Liver (tissue), 8 donors: ENCODE measurements at regions not wholly inside any gene's neighbourhood (a gene's known extent, or its start where the extent isn't known, plus 50 kb on each side); places are given as distances from the start of the nearest gene placed in this dataset.

Experiments
- DNase-seq: peaks from one replicate; pipeline ENCODE4 v3.0.0-alpha.2; 2017; ENCODE audit warnings: low spot score
- H3K27ac ChIP-seq, 2 donors: one replicate each; pipeline ENCODE4 v1.7.0; 2013; ENCODE audit warnings: inconsistent platforms in 2 of 2, low read length in 2 of 2, control low read depth in 1 of 2, low read depth in 1 of 2, mild to moderate bottlenecking in 1 of 2
- H3K27me3 ChIP-seq, 4 donors: one replicate each; pipeline versions ENCODE4 v1.6.1 to v1.7.0; 2013; ENCODE audit warnings: low read length in 3 of 4, inconsistent platforms in 1 of 4, mild to moderate bottlenecking in 1 of 4, moderate library complexity in 1 of 4; ENCODE audit not compliant: control insufficient read depth in 4 of 4, insufficient read depth in 4 of 4
- H3K36me3 ChIP-seq, 4 donors: one replicate each; pipeline versions ENCODE4 v1.6.1 to v1.7.0; 2013; ENCODE audit warnings: low read length in 3 of 4, mild to moderate bottlenecking in 3 of 4, low read depth in 1 of 4, moderate library complexity in 1 of 4; ENCODE audit not compliant: control insufficient read depth in 4 of 4, insufficient read depth in 3 of 4
- H3K4me1 ChIP-seq, 4 donors: one replicate each; pipeline versions ENCODE4 v1.6.1 to v1.7.0; 2013; ENCODE audit warnings: low read length in 3 of 4, mild to moderate bottlenecking in 3 of 4, moderate library complexity in 1 of 4; ENCODE audit not compliant: control insufficient read depth in 4 of 4, insufficient read depth in 4 of 4
- H3K4me3 ChIP-seq, 3 donors: one replicate each; pipeline versions ENCODE4 v1.6.1 to v1.7.0; 2013; ENCODE audit warnings: low read length in 3 of 3, control low read depth in 1 of 3, low read depth in 1 of 3, mild to moderate bottlenecking in 1 of 3
- H3K9ac ChIP-seq, 2 donors: one replicate each; pipeline ENCODE4 v1.7.0; 2013; ENCODE audit warnings: low read length in 2 of 2, mild to moderate bottlenecking in 2 of 2, moderate library complexity in 2 of 2, control low read depth in 1 of 2, low read depth in 1 of 2
- H3K9me3 ChIP-seq, 4 donors: one replicate each; pipeline versions ENCODE4 v1.6.1 to v1.7.0; 2013; ENCODE audit warnings: low read length in 3 of 4; ENCODE audit not compliant: control insufficient read depth in 4 of 4
- ATF3 ChIP-seq: IDR thresholded peaks from 2 replicates; pipeline ENCODE4 v1.6.1; 2016; ENCODE audit warnings: antibody characterized with exemption
- CTCF ChIP-seq: fragments of 150-350 bp; IDR thresholded peaks from 2 replicates; pipeline ENCODE4 v1.5.1; 2017; ENCODE audit warnings: improper control_type of control experiment, low read depth, low read length; ENCODE audit not compliant: missing input control
- EGR1 ChIP-seq, 2 donors: IDR thresholded peaks; 2 replicates each; pipeline ENCODE4 v1.6.1; 2016 to 2018; ENCODE audit warnings: antibody characterized with exemption in 2 of 2, low read depth in 2 of 2
- FOXA1 ChIP-seq: IDR thresholded peaks from 2 replicates; pipeline ENCODE4 v1.6.1; 2016; ENCODE audit warnings: antibody characterized with exemption
- FOXA2 ChIP-seq: IDR thresholded peaks from 2 replicates; pipeline ENCODE4 v1.6.1; 2016; ENCODE audit warnings: antibody characterized with exemption
- GABPA ChIP-seq, 2 donors: IDR thresholded peaks in 1 of 2; conservative IDR thresholded peaks in 1 of 2; 2 replicates each; pipeline ENCODE4 v1.6.1; 2016; ENCODE audit warnings: antibody characterized with exemption in 2 of 2, mild to moderate bottlenecking in 1 of 2, moderate library complexity in 1 of 2
- HNF4A ChIP-seq, 2 donors: conservative IDR thresholded peaks; 2 replicates each; pipeline ENCODE4 v1.6.1; 2016; ENCODE audit warnings: antibody characterized with exemption in 2 of 2, mild to moderate bottlenecking in 2 of 2
- HNF4G ChIP-seq: IDR thresholded peaks from 2 replicates; pipeline ENCODE4 v1.6.1; 2016; ENCODE audit warnings: antibody characterized with exemption
- JUND ChIP-seq, 2 donors: IDR thresholded peaks; 2 replicates each; pipeline ENCODE4 v1.6.1; 2016; ENCODE audit warnings: antibody characterized with exemption in 2 of 2
- MAX ChIP-seq: IDR thresholded peaks from 2 replicates; pipeline ENCODE4 v1.6.1; 2016; ENCODE audit warnings: antibody characterized with exemption
- NR2F2 ChIP-seq: IDR thresholded peaks from 2 replicates; pipeline ENCODE4 v1.6.1; 2016; ENCODE audit warnings: antibody characterized with exemption
- RAD21 ChIP-seq, 2 donors: IDR thresholded peaks; 2 replicates each; pipeline ENCODE4 v1.6.1; 2016; ENCODE audit warnings: antibody characterized with exemption in 2 of 2, mild to moderate bottlenecking in 2 of 2
- REST ChIP-seq: IDR thresholded peaks from 2 replicates; pipeline ENCODE4 v1.6.1; 2016; ENCODE audit warnings: antibody characterized with exemption, mild to moderate bottlenecking
- RXRA ChIP-seq, 2 donors: IDR thresholded peaks; 2 replicates each; pipeline ENCODE4 v1.6.1; 2017 to 2018; ENCODE audit warnings: antibody characterized with exemption in 2 of 2, mild to moderate bottlenecking in 1 of 2
- SP1 ChIP-seq: IDR thresholded peaks from 2 replicates; pipeline ENCODE4 v1.6.1; 2018; ENCODE audit warnings: antibody characterized with exemption, mild to moderate bottlenecking
- TAF1 ChIP-seq: conservative IDR thresholded peaks from 2 replicates; pipeline ENCODE4 v1.6.1; 2016; ENCODE audit warnings: antibody characterized with exemption, mild to moderate bottlenecking
- YY1 ChIP-seq: IDR thresholded peaks from 2 replicates; pipeline ENCODE4 v1.6.1; 2016; ENCODE audit warnings: antibody characterized with exemption, mild to moderate bottlenecking
- ZBTB33 ChIP-seq: IDR thresholded peaks from 2 replicates; pipeline ENCODE4 v1.6.1; 2016; ENCODE audit warnings: antibody characterized with exemption
- WGBS: extraction: QIAGEN DNeasy Blood & Tissue Kit; methylation state at CpG from one replicate; pipeline ENCODE4 v1.1.7; 2013; 5-methylcytosine and 5-hydroxymethylcytosine counted together
- donor health status: healthy.
- donor health status: healthy.
- donor health status: healthy.
- donor health status: healthy.
- donor health status: healthy.

GRCh38 chr6:140775061-140775460 is 1357.7 kb upstream of the GJE1 start:
- Histone ChIP-seq H3K4me3 (no peak overlapping the region), H3K9ac (no peak overlapping the region), H3K27me3 (no peaks in the 10 kb centered on the region), H3K36me3 (no peaks in the 10 kb centered on the region), H3K4me1 (no peaks in the 10 kb centered on the region), H3K27ac (no peak overlapping the region), H3K9me3 (no peaks in the 10 kb centered on the region)
- TF ChIP-seq YY1 (no peak), MAX (no peak), TAF1 (no peak), SP1 (no peak), FOXA2 (no peak), FOXA1 (no peak), NR2F2 (no peak), JUND (IDR thresholded peaks at IDR 0.05) (no peak), REST (no peak), ATF3 (no peak), CTCF (no peak), GABPA (IDR thresholded peaks at IDR 0.05 in 1 of 2, conservative IDR thresholded peaks at IDR 0.05 in 1 of 2) (no peak), HNF4G (no peak), RAD21 (IDR thresholded peaks at IDR 0.05) (no peak), ZBTB33 (no peak), RXRA (IDR thresholded peaks at IDR 0.05) (no peak), HNF4A (conservative IDR thresholded peaks at IDR 0.05) (no peak), EGR1 (IDR thresholded peaks at IDR 0.05; ENCODE audit: low read depth in 2 of 2) (no peak)
- DNase-seq, result no peak
- 53% methylated on average over 3 of the region's 3 CpGs for WGBS
